GM10248 (cell line): ENCODE measurements at regions not wholly inside any gene's neighbourhood (a gene's known extent, or its start where the extent isn't known, plus 50 kb on each side); places are given as distances from the start of the nearest gene placed in this dataset.

ENCODE experiments used
- CTCF ChIA-PET: fragments of 300-600 bp; sonication (Branson Sonifier 250); formaldehyde crosslinking; extraction: SDS; loops from one replicate; lab custom pipeline; 2021; ENCODE audit warnings: antibody characterized with exemption; lab: Yijun Ruan, JAX
- POLR2A ChIA-PET: fragments of 350-650 bp; sonication (Branson Sonifier 250); formaldehyde crosslinking; extraction: SDS; loops from one replicate; lab custom pipeline; 2020; ENCODE audit warnings: antibody characterized with exemption; lab: Yijun Ruan, JAX
- DNase-seq: peaks from one replicate; pipeline ENCODE4 v3.0.0; 2012; ENCODE audit errors: extremely low spot score
- TF ChIP-seq, protein P1 (sequence below): IDR thresholded peaks from 2 replicates; pipeline ENCODE4 v1.5.1; 2012; ENCODE audit warnings: mild to moderate bottlenecking, low read depth; ENCODE audit errors: extremely low read depth, missing control alignments, control extremely low read depth

DNA sequence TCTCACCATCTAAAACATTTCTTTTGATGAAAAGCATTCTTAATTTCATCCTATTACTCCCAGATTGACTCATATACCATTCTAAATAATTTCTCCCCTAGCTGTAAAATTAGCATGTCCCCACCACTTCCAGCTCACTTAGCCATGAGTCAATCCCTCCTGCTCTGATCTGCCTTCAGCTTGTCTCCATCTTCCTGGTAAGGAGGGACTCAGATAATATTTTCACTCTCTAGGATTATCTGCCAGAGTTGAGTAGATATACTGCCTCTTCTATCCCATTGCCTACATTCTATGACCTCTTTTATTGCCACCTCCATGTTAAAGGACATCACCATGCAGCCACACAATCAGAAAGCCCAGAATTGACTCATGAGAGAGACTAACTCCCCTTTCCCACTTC lies 348.8 kb upstream of the POU3F2 start:
- no peak for DNase-seq
- CTCF ChIA-PET: interaction anchor here (1.0 kb wide), 1 partner anchor 9 kb away, joined by 4 read pairs; no protein-coding TSS in a partner anchor
- TF ChIP-seq, protein P1, sequence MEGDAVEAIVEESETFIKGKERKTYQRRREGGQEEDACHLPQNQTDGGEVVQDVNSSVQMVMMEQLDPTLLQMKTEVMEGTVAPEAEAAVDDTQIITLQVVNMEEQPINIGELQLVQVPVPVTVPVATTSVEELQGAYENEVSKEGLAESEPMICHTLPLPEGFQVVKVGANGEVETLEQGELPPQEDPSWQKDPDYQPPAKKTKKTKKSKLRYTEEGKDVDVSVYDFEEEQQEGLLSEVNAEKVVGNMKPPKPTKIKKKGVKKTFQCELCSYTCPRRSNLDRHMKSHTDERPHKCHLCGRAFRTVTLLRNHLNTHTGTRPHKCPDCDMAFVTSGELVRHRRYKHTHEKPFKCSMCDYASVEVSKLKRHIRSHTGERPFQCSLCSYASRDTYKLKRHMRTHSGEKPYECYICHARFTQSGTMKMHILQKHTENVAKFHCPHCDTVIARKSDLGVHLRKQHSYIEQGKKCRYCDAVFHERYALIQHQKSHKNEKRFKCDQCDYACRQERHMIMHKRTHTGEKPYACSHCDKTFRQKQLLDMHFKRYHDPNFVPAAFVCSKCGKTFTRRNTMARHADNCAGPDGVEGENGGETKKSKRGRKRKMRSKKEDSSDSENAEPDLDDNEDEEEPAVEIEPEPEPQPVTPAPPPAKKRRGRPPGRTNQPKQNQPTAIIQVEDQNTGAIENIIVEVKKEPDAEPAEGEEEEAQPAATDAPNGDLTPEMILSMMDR: no peak
- POLR2A ChIA-PET: no interaction called here

DNA sequence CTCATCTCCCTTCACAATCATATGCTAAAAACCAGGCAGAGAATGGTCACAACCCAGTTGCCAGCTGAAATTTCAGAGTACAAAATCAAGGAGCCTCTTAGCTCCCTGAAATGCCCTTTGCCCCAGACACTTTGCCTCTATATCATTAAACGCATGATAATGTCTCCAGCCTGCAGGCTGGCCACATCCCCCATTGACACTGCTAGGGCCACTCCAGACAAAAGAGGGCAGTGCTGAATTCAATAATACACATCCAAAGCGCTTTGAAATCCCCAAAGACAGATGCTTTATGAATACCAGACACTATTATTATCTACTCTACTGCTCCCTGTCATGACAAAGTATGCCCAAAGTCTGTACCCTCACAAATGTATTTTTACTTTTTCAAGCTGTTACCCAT lies 348.3 kb upstream of the POU3F2 start:
- no peak for DNase-seq
- POLR2A ChIA-PET: no interaction called here
- CTCF ChIA-PET: interaction anchor here (1.0 kb wide), 1 partner anchor 8 kb away, joined by 4 read pairs; no protein-coding TSS in a partner anchor
- TF ChIP-seq, protein P1: no peak

DNA sequence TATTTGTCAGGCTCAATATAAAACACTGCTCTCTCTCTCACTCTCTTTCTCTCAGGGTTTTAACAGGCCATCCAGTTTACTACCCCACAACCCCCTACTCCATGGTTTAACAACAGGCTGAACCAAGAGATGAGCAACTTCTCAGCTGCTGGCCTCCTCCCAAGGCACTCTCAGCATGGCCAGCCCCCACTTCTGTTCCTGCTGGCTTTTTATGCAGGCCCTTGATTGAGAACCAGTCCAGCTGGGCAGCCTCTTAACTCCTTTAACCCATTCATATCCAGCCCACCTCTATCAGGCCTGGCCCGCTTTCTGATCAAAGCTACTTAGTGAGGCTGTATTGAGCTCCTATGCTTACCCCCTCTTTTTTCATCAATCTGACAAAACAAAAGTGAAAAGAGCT lies 346.8 kb upstream of the POU3F2 start:
- DNase-seq: no peak
- POLR2A ChIA-PET: no interaction called here
- TF ChIP-seq, protein P1: no peak
- CTCF ChIA-PET: interaction anchor here (1.1 to 2.5 kb wide), 5 partner anchors 9 to 207 kb away, joined by 3 to 7 read pairs (median 4); no protein-coding TSS in a partner anchor

DNA sequence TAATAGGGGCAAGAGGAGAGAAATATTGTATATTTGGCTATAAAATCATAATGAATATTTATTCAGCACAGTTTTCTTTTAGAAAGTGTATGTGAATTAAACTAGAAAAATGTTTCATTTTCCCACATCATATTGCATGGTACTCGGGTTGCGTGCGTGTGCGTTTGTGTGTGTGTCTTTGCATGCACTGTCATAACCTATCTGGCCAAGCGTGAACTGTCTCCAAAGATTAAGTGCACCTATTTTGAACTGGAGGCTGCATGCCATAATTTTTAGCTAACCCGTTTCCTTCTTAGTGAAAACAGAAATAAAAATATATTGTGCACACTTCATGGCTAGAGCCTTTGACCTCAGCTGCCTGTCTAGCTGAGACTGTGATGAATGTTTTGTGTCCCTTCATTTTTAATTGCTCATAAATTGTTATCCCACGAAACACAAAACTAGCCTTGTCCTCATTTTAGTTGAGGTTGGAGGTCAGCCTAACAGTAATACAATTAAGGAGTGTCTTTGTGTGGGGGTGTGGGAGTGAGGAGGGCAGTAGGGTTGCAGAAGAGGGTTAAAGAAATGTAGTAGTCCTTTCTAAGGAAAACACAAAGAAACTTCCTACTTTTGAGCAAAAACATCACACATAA lies 336.1 kb upstream of the POU3F2 start:
- no peak for DNase-seq
- TF ChIP-seq, protein P1: no peak
- ChIA-PET POLR2A (no interaction called here), CTCF (interaction anchor here (2.0 kb wide), 2 partner anchors 11 to 13 kb away, joined by 4 to 5 read pairs; no protein-coding TSS in a partner anchor)

DNA sequence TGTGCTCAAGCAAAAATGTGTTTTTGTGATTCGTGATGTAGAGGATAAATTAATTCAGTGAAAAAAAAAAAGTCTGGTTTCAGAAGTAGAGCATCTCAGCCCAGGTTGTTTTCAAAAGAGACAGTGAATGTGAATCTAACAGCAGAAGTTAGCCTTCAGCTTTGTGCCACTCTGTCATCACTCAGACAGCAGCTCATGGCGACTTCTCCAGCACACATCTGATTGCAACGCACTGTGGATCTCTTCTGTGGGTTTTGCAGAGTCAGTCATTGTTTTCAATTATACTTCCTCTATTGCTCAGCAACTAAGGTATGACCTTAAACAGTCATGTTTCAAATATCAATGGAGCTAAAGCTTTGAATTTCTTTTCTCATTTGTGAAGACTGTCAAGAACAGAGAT lies 335.5 kb upstream of the POU3F2 start:
- DNase-seq: no peak
- TF ChIP-seq, protein P1: no peak
- POLR2A ChIA-PET: no interaction called here
- CTCF ChIA-PET: interaction anchor here (1.1 to 2.0 kb wide), 3 partner anchors 11 to 14 kb away, joined by 3 to 5 read pairs (median 4); no protein-coding TSS in a partner anchor

DNA sequence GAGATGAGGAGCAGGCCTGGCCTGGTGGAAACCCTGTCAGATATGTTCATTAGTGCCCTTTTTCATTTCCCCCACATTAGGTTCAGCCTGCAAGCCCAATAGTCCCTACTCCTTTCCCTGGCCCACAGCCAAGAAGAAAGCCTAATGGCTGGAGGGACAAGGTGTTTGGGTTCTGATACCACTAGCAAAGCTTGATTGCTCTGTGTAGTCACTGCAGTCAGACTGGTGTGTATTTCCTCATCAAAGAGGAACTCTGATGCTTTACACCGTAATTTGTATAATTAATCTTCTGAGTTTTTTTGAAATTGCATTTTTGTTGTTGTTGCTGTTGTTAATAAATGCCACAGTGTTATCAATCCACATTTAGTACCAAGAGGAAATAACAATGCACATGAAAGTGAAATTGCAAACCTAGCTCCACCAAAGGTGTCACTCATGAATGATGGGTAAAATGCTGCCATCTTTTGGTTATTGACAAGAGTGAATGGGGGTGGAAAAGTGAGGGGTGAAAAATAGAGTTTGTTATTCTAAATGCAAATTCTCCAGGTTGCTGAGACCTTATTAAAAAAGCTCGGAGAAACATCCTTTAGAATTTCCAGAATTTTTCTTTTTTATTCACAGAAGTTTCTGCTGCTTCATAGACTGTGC lies 320.2 kb upstream of the POU3F2 start:
- ChIA-PET CTCF (interaction anchor here (1.2 to 1.5 kb wide), 2 partner anchors 9 to 10 kb away, joined by 3 to 4 read pairs; no protein-coding TSS in a partner anchor), POLR2A (no interaction called here)

More for the DNA sequence above, 320.2 kb upstream of the POU3F2 start:
- TF ChIP-seq, protein P1: no peak
- no peak for DNase-seq
